ENCODE measurements at regions not wholly inside any gene's neighbourhood (a gene's known extent, or its start where the extent isn't known, plus 50 kb on each side); places are given as distances from the start of the nearest gene placed in this dataset.

DNA sequence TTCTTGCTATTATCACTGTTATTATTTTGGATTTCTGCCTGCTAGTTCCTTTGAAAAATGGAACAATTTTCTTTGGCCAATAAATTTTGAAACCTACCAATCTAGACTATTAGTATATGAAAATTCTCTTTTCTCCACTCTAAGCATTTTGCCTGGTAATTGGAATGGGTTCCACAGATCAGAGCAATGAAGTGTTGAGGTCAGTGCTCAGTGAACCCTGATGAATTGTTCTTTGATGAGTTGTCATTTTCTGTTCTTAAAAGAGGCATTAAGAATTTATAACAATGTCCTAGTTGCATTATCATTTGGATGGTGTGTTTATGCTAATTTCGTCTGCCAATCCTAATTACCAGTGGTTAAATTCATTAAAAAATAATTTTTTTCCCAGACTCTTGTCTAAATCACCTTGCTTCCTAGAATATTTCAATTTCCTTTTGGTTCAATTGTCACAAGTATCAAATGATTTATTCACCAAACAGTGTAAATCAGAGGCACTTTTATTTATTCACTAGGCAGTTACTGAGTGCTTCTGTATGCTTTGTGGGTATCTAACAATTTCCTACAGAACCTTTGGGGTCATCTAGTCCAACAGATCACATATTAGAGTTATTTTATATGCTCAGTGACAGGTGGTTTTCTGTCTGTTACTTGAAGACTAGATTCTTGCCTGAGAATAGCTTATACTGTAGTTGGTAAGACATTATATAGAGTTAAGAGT lies 239.0 kb downstream of the DNAJB9 start:
- Histone ChIP-seq H3K27ac (ENCODE audit: low read depth in 1 of 2, low read length in 1 of 2) (no peak overlapping the region), H3K4me3 (no peak overlapping the region), H3K27me3 (ENCODE audit: control insufficient read depth in 3 of 3, insufficient read depth in 3 of 3, low read length in 2 of 3) (no peaks in the 10 kb centered on the region), H3K9ac (ENCODE audit: insufficient read depth in 1 of 2, low read length in 2 of 2) (no peak overlapping the region), H3K4me1 (ENCODE audit: control insufficient read depth in 5 of 5, insufficient read depth in 5 of 5, low read length in 5 of 5) (peaks cover 0 to 7% (median 1%) of the 10 kb centered on the region in 5 donors), H3K36me3 (ENCODE audit: control insufficient read depth in 4 of 4, insufficient read depth in 4 of 4, low read length in 4 of 4) (no peaks in the 10 kb centered on the region), H3K9me3 (ENCODE audit: control insufficient read depth in 4 of 4, insufficient read depth in 3 of 4, low read length in 3 of 4) (no peaks in the 10 kb centered on the region)
- TF ChIP-seq, protein P1, sequence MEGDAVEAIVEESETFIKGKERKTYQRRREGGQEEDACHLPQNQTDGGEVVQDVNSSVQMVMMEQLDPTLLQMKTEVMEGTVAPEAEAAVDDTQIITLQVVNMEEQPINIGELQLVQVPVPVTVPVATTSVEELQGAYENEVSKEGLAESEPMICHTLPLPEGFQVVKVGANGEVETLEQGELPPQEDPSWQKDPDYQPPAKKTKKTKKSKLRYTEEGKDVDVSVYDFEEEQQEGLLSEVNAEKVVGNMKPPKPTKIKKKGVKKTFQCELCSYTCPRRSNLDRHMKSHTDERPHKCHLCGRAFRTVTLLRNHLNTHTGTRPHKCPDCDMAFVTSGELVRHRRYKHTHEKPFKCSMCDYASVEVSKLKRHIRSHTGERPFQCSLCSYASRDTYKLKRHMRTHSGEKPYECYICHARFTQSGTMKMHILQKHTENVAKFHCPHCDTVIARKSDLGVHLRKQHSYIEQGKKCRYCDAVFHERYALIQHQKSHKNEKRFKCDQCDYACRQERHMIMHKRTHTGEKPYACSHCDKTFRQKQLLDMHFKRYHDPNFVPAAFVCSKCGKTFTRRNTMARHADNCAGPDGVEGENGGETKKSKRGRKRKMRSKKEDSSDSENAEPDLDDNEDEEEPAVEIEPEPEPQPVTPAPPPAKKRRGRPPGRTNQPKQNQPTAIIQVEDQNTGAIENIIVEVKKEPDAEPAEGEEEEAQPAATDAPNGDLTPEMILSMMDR (IDR thresholded peaks at IDR 0.05; ENCODE audit: control extremely low read depth, extremely low read depth), result no peak
- 43 to 70% methylated on average over 1 of the region's 1 CpG for WGBS, 2 donors
- ATAC-seq (ENCODE audit: insufficient read depth, low FRiP score) (no peak), DNase-seq (peak in 2 of 3 donors; percentile 67 to 76)

DNA sequence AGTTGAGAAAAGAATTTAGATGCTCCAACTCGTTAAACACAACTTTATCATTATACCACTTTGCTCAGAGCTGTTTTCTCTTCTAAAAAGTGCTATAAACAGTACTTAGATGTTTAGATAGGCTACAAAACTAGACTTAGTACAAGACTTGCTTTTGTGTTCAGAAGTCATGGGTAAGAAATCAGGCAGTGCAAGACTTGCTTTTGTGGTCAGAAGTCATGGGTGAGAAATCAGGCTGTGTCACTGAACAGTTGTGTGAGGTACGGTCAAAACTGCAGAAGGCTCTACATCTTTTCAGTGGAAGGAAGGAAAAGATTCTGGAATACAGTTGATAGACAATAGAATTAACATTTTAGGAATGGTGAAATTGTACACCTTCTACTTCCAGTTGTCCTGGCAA lies 239.7 kb downstream of the DNAJB9 start:
- Histone ChIP-seq H3K9ac (ENCODE audit: insufficient read depth in 1 of 2, low read length in 2 of 2) (no peak overlapping the region), H3K4me1 (ENCODE audit: control insufficient read depth in 5 of 5, insufficient read depth in 5 of 5, low read length in 5 of 5) (peaks cover 0 to 7% (median 1%) of the 10 kb centered on the region in 5 donors)
- ATAC-seq (ENCODE audit: insufficient read depth, low FRiP score), result no peak

DNA sequence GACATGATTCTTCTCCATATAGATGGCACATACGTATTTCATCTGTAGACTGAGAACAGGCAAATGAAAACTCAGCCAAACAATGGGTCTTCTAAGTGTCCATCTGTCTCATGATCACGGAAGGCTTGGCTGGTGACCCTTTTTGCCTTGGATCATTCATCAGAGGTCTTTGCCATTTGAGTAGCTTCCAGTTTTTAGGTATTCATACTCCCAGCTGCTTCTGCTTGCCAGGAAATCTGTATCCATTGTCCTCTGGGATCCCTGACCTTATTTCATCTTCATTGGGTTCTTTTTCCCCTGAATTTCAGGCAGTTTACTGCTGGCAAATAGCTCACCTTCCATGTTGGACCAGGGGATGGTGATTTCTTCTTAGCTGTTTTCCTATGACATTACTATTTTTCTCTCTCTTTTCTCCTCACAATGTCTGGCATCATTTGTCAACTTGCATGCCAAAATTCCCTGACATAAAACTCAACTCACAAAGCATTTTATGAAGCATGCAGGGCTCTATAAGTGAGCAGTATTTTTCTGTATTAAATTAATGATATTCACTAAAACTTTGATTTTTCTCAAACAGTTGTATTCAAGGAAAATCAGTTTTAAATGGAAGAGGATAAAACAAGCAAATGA lies 241.2 kb downstream of the DNAJB9 start:
- 83 to 84% methylated on average over 2 of the region's 2 CpGs for WGBS, 2 donors
- Histone ChIP-seq H3K27me3 (ENCODE audit: control insufficient read depth in 3 of 3, insufficient read depth in 3 of 3, low read length in 2 of 3) (no peaks in the 10 kb centered on the region), H3K36me3 (ENCODE audit: control insufficient read depth in 4 of 4, insufficient read depth in 4 of 4, low read length in 4 of 4) (no peaks in the 10 kb centered on the region), H3K4me1 (ENCODE audit: control insufficient read depth in 5 of 5, insufficient read depth in 5 of 5, low read length in 5 of 5) (peaks cover 0 to 7% (median 1%) of the 10 kb centered on the region in 5 donors), H3K4me3 (no peak overlapping the region), H3K9me3 (ENCODE audit: control insufficient read depth in 4 of 4, insufficient read depth in 3 of 4, low read length in 3 of 4) (no peaks in the 10 kb centered on the region), H3K27ac (ENCODE audit: low read depth in 1 of 2, low read length in 1 of 2) (no peak overlapping the region), H3K9ac (ENCODE audit: insufficient read depth in 1 of 2, low read length in 2 of 2) (no peak overlapping the region)
- DNase-seq, result no peak
- TF ChIP-seq, protein P1 (IDR thresholded peaks at IDR 0.05; ENCODE audit: control extremely low read depth, extremely low read depth), result no peak
- ATAC-seq (ENCODE audit: insufficient read depth, low FRiP score), result no peak

More for the DNA sequence above, 239.7 kb downstream of the DNAJB9 start:
- H3K27ac ChIP-seq (ENCODE audit: low read depth in 1 of 2, low read length in 1 of 2), result no peak overlapping the region
- H3K36me3 ChIP-seq (ENCODE audit: control insufficient read depth in 4 of 4, insufficient read depth in 4 of 4, low read length in 4 of 4), result no peaks in the 10 kb centered on the region
- TF ChIP-seq, protein P1 (IDR thresholded peaks at IDR 0.05; ENCODE audit: control extremely low read depth, extremely low read depth), result no peak
- no peak for DNase-seq
- H3K4me3 ChIP-seq, result no peak overlapping the region
- WGBS, 2 donors, result 67 to 80% methylated on average over 2 of the region's 2 CpGs
- no peaks in the 10 kb centered on the region for H3K27me3 ChIP-seq (ENCODE audit: control insufficient read depth in 3 of 3, insufficient read depth in 3 of 3, low read length in 2 of 3)
- H3K9me3 ChIP-seq (ENCODE audit: control insufficient read depth in 4 of 4, insufficient read depth in 3 of 4, low read length in 3 of 4), result no peaks in the 10 kb centered on the region
